Lung (tissue), 11 donors: ENCODE measurements at regions not wholly inside any gene's neighbourhood (a gene's known extent, or its start where the extent isn't known, plus 50 kb on each side); places are given as distances from the start of the nearest gene placed in this dataset.

Experiments
- ATAC-seq: fragments of 200-7000 bp; cut with Tn5 transposase; one replicate; pipeline ENCODE4 v1.9.1; 2020; ENCODE audit warnings: moderate number of reproducible peaks; ENCODE audit not compliant: insufficient read depth, low FRiP score
- DNase-seq, 3 donors: peaks; one replicate each; pipeline ENCODE4 v3.0.0-alpha.2; 2013 to 2017
- H3K27ac ChIP-seq, 2 donors: one replicate each; pipeline ENCODE4 v1.5.1; 2013; ENCODE audit warnings: mild to moderate bottlenecking in 2 of 2, moderate library complexity in 2 of 2, control low read depth in 1 of 2, inconsistent platforms in 1 of 2, low read depth in 1 of 2, low read length in 1 of 2
- H3K27me3 ChIP-seq, 3 donors: one replicate each; pipeline ENCODE4 v1.5.1; 2013; ENCODE audit warnings: low read length in 2 of 3; ENCODE audit not compliant: control insufficient read depth in 3 of 3, insufficient read depth in 3 of 3
- H3K36me3 ChIP-seq, 4 donors: one replicate each; pipeline ENCODE4 v1.5.1; 2013; ENCODE audit warnings: low read length in 4 of 4, mild to moderate bottlenecking in 1 of 4, moderate library complexity in 1 of 4; ENCODE audit not compliant: control insufficient read depth in 4 of 4, insufficient read depth in 4 of 4
- H3K4me1 ChIP-seq, 5 donors: one replicate each; pipeline ENCODE4 v1.5.1; 2013; ENCODE audit warnings: low read length in 5 of 5, mild to moderate bottlenecking in 2 of 5, moderate library complexity in 1 of 5; ENCODE audit not compliant: control insufficient read depth in 5 of 5, insufficient read depth in 5 of 5
- H3K4me3 ChIP-seq: one replicate; pipeline ENCODE4 v1.5.1; 2013; ENCODE audit warnings: mild to moderate bottlenecking, control low read depth, moderate library complexity
- H3K9ac ChIP-seq, 2 donors: one replicate each; pipeline ENCODE4 v1.5.1; 2013; ENCODE audit warnings: low read length in 2 of 2, control low read depth in 1 of 2; ENCODE audit not compliant: insufficient read depth in 1 of 2
- H3K9me3 ChIP-seq, 4 donors: one replicate each; pipeline ENCODE4 v1.5.1; 2013; ENCODE audit warnings: low read length in 3 of 4, mild to moderate bottlenecking in 1 of 4, moderate library complexity in 1 of 4; ENCODE audit not compliant: control insufficient read depth in 4 of 4, insufficient read depth in 3 of 4
- CTCF ChIP-seq: IDR thresholded peaks from 2 replicates; pipeline ENCODE4 v1.5.1; 2012; ENCODE audit warnings: mild to moderate bottlenecking; ENCODE audit errors: control extremely low read depth, extremely low read depth
- WGBS, 2 donors: extraction: QIAGEN DNeasy Blood & Tissue Kit; methylation state at CpG; one replicate each; pipeline ENCODE4 v1.1.7; 2013; 5-methylcytosine and 5-hydroxymethylcytosine counted together
- donor health status: control.
- donor health status: control.
- donor health status: Bipolar disorder and iron deficiency.
- donor health status: healthy.
- donor health status: DM: yes; HTN: yes; CAD: no.

- Histone ChIP-seq H3K27ac (no peak overlapping the region), H3K36me3 (no peaks in the 10 kb centered on the region), H3K9ac (no peak overlapping the region), H3K27me3 (no peaks in the 10 kb centered on the region), H3K4me1 (no peaks in the 10 kb centered on the region), H3K4me3 (no peak overlapping the region), H3K9me3 (peaks cover 0 to 2% (median 0%) of the 10 kb centered on the region in 4 donors)
- no peak for TF ChIP-seq CTCF
- ATAC-seq, result no peak
- WGBS, 2 donors, result 19 to 44% methylated on average over 3 of the region's 3 CpGs
- DNase-seq, result no peak
Observed at GRCh38 chr13:68697551-68697950, 1410.1 kb upstream of the ATXN8OS start.

- ATAC-seq (no peak), DNase-seq (no peak)
- H3K27me3 ChIP-seq, result no peaks in the 10 kb centered on the region
- peaks cover 0 to 2% (median 0%) of the 10 kb centered on the region in 4 donors for H3K9me3 ChIP-seq
- TF ChIP-seq CTCF, result no peak
- H3K36me3 ChIP-seq, result no peaks in the 10 kb centered on the region
- H3K9ac ChIP-seq, result no peak overlapping the region
- no peaks in the 10 kb centered on the region for H3K4me1 ChIP-seq
- WGBS, 2 donors, result 82 to 83% methylated on average over 2 of the region's 2 CpGs
- H3K4me3 ChIP-seq, result no peak overlapping the region
- no peak overlapping the region for H3K27ac ChIP-seq
Observed at GRCh38 chr13:68696907-68697306, 1410.7 kb upstream of the ATXN8OS start.

- TF ChIP-seq CTCF, result no peak
- H3K9me3 ChIP-seq, result no peaks in the 10 kb centered on the region
- ATAC-seq, result no peak
- no peak overlapping the region for H3K27ac ChIP-seq
- H3K4me3 ChIP-seq, result no peak overlapping the region
- no peaks in the 10 kb centered on the region for H3K36me3 ChIP-seq
- H3K27me3 ChIP-seq, result no peaks in the 10 kb centered on the region
- DNase-seq, result no peak
- no peaks in the 10 kb centered on the region for H3K4me1 ChIP-seq
- H3K9ac ChIP-seq, result no peak overlapping the region
- WGBS, 2 donors, result 94 to 97% methylated on average over 1 of the region's 1 CpG
Observed at GRCh38 chr13:68692049-68692448, 1415.6 kb upstream of the ATXN8OS start.

GRCh38 chr13:68690567-68690966 is 1417.1 kb upstream of the ATXN8OS start:
- H3K27ac ChIP-seq, result no peak overlapping the region
- H3K4me3 ChIP-seq, result no peak overlapping the region
- H3K4me1 ChIP-seq, result no peaks in the 10 kb centered on the region
- no peak for DNase-seq
- ATAC-seq, result no peak
- no peak overlapping the region for H3K9ac ChIP-seq
- 47 to 62% methylated on average over 2 of the region's 2 CpGs for WGBS, 2 donors
- TF ChIP-seq CTCF, result no peak
- no peaks in the 10 kb centered on the region for H3K36me3 ChIP-seq
- H3K27me3 ChIP-seq, result no peaks in the 10 kb centered on the region
- no peaks in the 10 kb centered on the region for H3K9me3 ChIP-seq
